GM03348 (cell line): ENCODE measurements at regions not wholly inside any gene's neighbourhood (a gene's known extent, or its start where the extent isn't known, plus 50 kb on each side); places are given as distances from the start of the nearest gene placed in this dataset.

Source experiments
- DNase-seq: peaks from one replicate; pipeline ENCODE4 v3.0.0; 2012; ENCODE audit warnings: low spot score

DNA sequence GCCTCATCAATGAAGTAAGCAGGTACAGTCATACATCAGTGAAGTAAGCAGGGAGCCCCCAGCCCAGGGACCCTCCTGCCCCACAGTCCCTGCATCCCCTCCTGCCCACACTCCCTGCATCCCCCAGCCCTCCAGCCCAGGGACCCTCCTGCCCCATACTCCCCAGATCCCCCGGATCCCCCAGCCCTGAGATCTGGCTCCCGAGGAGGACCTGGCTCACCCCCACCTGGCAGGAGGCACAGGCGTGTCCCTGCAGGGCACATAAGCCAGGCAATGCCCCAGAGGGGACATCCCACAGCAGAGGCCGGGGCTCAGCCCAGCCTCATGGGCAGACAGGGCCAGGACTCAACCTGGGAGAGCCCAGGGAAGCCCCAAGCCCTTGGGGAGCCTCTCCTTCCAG lies 53.6 kb upstream of the TPM4 start:
- DNase-seq = no peak

DNA sequence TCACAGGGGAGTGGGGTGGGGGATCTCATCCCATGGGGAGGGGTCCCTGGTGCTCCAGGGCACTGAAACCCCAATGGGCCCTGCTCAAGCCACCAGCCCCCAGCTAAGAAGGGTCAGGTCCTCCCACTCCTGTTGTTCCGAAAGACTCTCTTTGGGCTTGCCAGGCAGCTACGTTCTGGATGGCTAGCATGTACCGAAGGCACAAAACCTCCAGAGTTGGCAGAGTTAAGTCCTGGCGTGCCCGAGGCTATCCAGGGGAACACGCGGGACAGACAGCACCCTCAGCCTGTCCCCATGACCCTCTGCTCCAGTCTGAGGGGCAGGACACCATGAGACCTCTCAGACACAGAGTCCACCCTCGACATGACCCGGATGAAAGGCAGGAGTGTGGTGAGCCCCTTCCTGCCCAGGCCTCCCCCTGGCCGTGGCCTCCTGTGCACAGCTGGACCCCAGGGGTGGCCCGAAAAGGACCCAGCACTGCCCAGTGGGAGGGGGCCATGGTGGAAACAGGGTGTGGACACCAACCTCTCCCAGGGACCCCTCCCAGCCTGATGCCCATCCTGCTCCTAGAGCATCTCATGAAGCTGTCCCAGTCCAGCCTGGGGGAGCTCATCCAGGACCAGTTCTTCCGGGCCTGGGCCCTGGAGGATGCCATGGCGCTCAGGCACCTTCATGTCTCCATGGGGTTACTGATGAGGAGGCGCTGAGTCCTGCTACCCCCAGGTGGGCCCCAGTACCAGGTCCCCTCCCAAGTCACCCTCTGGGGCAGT lies 53.0 kb upstream of the TPM4 start:
- no peak for DNase-seq

DNA sequence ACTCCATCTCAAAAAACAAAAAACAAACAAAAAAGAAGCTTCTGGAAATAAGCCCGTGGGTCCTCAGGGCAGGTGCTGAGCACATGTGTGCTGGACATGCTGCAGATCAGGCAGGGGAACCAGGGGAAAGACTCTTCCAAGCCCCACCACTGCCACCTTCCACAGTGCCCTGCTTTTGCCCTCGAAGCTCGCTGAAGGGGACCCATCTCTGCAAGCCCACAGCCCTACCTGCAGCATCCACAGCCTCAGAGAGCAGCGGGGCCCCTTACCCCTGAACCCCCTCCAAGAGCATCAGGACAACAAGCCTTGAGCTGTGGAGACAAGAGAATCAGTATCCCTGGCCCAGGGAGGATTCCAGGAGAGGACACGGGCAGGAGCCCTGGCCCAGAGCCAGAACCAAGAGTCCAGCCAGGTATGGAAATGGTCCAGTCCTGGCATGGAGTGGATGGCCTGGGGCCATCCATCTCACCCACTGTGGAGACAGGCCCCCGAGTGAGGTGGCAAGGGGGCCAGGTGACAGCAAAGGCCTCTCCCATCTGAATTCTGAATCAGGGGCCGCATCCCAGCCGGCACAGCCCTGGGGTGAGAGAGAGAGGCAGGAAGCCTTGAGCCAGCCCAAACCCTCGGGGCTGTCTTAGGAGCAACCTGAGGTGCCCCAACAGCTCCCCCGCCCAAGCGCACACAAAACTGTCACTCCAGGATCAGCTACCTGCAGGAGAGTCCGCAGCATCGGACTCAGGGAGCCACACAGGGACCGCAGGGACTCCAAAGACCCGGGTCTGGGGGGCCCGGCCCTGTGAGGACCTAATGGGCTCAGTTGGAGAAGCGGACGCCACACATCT lies 51.8 kb upstream of the TPM4 start:
- DNase-seq = no peak

DNA sequence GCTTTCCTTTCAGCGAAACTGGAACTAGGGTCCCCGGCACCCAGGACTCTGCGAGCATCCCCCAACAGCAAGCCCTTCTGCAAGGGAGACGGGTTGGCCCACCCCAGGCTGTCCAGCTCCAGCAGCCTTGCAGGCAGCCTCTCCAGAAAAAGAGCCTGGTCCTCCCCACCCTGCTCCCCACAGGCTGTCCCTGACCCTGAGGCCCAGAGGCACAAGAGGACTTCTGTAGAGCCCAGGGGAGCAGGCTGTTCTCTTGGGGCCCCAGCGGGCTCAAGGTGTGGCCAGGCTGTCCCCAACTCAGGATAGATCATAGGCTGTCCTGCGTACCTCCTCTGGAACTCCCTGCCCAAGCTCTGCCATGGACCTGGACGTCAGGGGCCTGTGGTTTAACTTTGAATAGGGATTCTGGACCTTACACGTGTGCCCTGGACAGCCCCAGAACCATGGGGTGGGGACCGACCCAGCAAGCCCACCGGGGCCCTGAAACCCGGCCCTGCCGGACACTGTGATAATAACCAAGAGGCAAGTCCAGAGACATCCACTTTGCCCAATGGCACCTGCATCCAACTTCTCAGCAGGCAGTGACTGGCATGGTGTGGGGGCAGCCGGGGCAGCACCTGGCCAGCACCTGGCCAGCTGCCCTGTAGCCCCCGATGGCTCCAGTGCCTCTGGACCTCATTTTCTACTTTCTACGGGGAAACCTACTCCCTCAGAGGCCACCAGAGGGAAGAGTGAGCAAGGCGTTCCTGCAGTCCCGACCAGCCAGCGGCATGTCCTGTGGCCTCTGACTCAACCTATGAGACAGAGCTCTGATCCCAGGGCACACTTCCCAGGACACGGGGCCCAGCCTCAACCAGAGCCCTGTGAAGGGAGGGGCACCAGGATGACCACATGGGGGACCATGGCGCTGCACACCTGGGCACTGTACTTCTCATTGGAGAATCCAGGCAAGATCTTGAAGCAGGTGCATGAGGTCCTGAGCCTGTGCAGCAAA lies 50.9 kb upstream of the TPM4 start:
- DNase-seq = peak; percentile 90

DNA sequence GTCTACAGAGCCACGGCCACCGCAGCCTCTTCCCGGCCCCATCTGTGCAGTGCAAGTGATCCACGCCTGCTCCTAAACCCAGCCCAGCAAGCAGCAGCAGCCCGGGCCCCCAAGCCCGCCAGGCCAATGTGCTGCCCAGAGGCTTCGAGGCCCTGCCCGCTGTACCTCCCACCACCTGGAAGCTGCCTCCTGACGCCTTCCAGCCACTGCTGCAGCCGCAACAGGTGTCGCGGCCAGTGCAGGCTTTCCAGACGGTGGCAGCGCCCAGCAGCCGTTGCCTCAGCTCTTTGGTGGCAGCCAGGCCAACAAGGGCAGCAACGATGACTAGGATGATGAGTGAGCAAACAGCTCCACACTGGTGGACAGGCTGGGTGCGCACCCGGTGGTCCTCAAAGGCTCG lies 50.2 kb upstream of the TPM4 start:
- DNase-seq = no peak
